ENCODE measurements at regions not wholly inside any gene's neighbourhood (a gene's known extent, or its start where the extent isn't known, plus 50 kb on each side); places are given as distances from the start of the nearest gene placed in this dataset.

- TF ChIP-seq CHD7 (IDR thresholded peaks at IDR 0.05; ENCODE audit: insufficient replicate concordance, low read length) (no peak), MAFK (IDR thresholded peaks at IDR 0.05; ENCODE audit: low read depth, low read length) (no peak), BCL11A (IDR thresholded peaks at IDR 0.05; ENCODE audit: low read depth in 2 of 2, low read length in 2 of 2) (no peak), KDM5A (IDR thresholded peaks at IDR 0.05; ENCODE audit: low read length) (no peak), POLR2A (IDR thresholded peaks at IDR 0.05; ENCODE audit: control extremely low read depth in 1 of 2, low read depth in 2 of 2, low read length in 2 of 2) (no peak), ZNF274 (IDR thresholded peaks at IDR 0.05; ENCODE audit: borderline replicate concordance, extremely low read depth, low read length) (no peak)
Measured at GRCh38 chr5:52204310-52204709, 583.4 kb upstream of the ITGA1 start (continued).
